ENCODE measurements at regions not wholly inside any gene's neighbourhood (a gene's known extent, or its start where the extent isn't known, plus 50 kb on each side); places are given as distances from the start of the nearest gene placed in this dataset.
"Not testable (repeated sequence)": the region's sequence is repeated elsewhere in the genome, so short reads cannot be mapped to it uniquely, and the experiment has no call there.

- TF ChIP-seq CTCF (IDR thresholded peaks at IDR 0.05; ENCODE audit: unreplicated experiment), result no peak
- Mint-ChIP-seq H3K27me3 (ENCODE audit: unreplicated experiment) (peaks cover 97% of the 10 kb centered on the region), H3K4me1 (ENCODE audit: low read depth, unreplicated experiment) (no peaks in the 10 kb centered on the region), H3K27ac (ENCODE audit: unreplicated experiment) (no peak overlapping the region), H3K4me3 (ENCODE audit: low read depth, unreplicated experiment) (no peak overlapping the region), H3K9me3 (ENCODE audit: low read depth, unreplicated experiment) (no peaks in the 10 kb centered on the region), H3K36me3 (ENCODE audit: insufficient read depth, unreplicated experiment) (no peaks in the 10 kb centered on the region)
- CTCF ChIA-PET, result no interaction called here
- intact Hi-C loops (cut with micrococcal nuclease; ENCODE audit: unreplicated experiment), result no loop called here
- no TSS peak for BruUV-seq (replicated peaks)
- DNase-seq, result no peak
These were observed 224.8 kb downstream of the RPLP1 start for GRCh38 chr15:69677403-69677802.

- no peak overlapping the region for H3K27ac Mint-ChIP-seq (ENCODE audit: unreplicated experiment)
- CTCF ChIA-PET, result no interaction called here
- DNase-seq, result no peak
- H3K36me3 Mint-ChIP-seq (ENCODE audit: insufficient read depth, unreplicated experiment), result no peaks in the 10 kb centered on the region
- no TSS peak for BruUV-seq (replicated peaks)
- no peak overlapping the region for H3K4me3 Mint-ChIP-seq (ENCODE audit: low read depth, unreplicated experiment)
- intact Hi-C loops (cut with micrococcal nuclease; ENCODE audit: unreplicated experiment), result no loop called here
- H3K9me3 Mint-ChIP-seq (ENCODE audit: low read depth, unreplicated experiment), result no peaks in the 10 kb centered on the region
- peaks cover 87% of the 10 kb centered on the region for H3K27me3 Mint-ChIP-seq (ENCODE audit: unreplicated experiment)
- no peak for TF ChIP-seq CTCF (IDR thresholded peaks at IDR 0.05; ENCODE audit: unreplicated experiment)
- no peaks in the 10 kb centered on the region for H3K4me1 Mint-ChIP-seq (ENCODE audit: low read depth, unreplicated experiment)
These were observed 227.1 kb downstream of the RPLP1 start for GRCh38 chr15:69679623-69680228.

- H3K4me3 Mint-ChIP-seq (ENCODE audit: low read depth, unreplicated experiment); BruUV-seq (replicated peaks); H3K36me3 Mint-ChIP-seq (ENCODE audit: insufficient read depth, unreplicated experiment); CTCF ChIA-PET; H3K4me1 Mint-ChIP-seq (ENCODE audit: low read depth, unreplicated experiment); DNase-seq; H3K27ac Mint-ChIP-seq (ENCODE audit: unreplicated experiment); intact Hi-C loops (cut with micrococcal nuclease; ENCODE audit: unreplicated experiment); H3K9me3 Mint-ChIP-seq (ENCODE audit: low read depth, unreplicated experiment): not testable (repeated sequence)
- peaks cover 77% of the 10 kb centered on the region for H3K27me3 Mint-ChIP-seq (ENCODE audit: unreplicated experiment)
These were observed 232.2 kb downstream of the RPLP1 start for GRCh38 chr15:69684823-69685222.

- Mint-ChIP-seq H3K9me3 (ENCODE audit: low read depth, unreplicated experiment) (no peaks in the 10 kb centered on the region), H3K4me3 (ENCODE audit: low read depth, unreplicated experiment) (no peak overlapping the region), H3K27me3 (ENCODE audit: unreplicated experiment) (peaks cover 77% of the 10 kb centered on the region), H3K4me1 (ENCODE audit: low read depth, unreplicated experiment) (no peaks in the 10 kb centered on the region), H3K36me3 (ENCODE audit: insufficient read depth, unreplicated experiment) (no peaks in the 10 kb centered on the region), H3K27ac (ENCODE audit: unreplicated experiment) (no peak overlapping the region)
- intact Hi-C loops (cut with micrococcal nuclease; ENCODE audit: unreplicated experiment), result no loop called here
- CTCF ChIA-PET, result no interaction called here
- BruUV-seq (replicated peaks), result no TSS peak
- TF ChIP-seq CTCF (IDR thresholded peaks at IDR 0.05; ENCODE audit: unreplicated experiment), result no peak
- no peak for DNase-seq
These were observed 233.2 kb downstream of the RPLP1 start for GRCh38 chr15:69685512-69686452.

GRCh38 chr15:69686626-69687025 lies 234.0 kb downstream of the RPLP1 start:
- Mint-ChIP-seq H3K4me3 (ENCODE audit: low read depth, unreplicated experiment) (no peak overlapping the region), H3K36me3 (ENCODE audit: insufficient read depth, unreplicated experiment) (no peaks in the 10 kb centered on the region), H3K27me3 (ENCODE audit: unreplicated experiment) (peaks cover 75% of the 10 kb centered on the region), H3K4me1 (ENCODE audit: low read depth, unreplicated experiment) (no peaks in the 10 kb centered on the region), H3K27ac (ENCODE audit: unreplicated experiment) (no peak overlapping the region), H3K9me3 (ENCODE audit: low read depth, unreplicated experiment) (no peaks in the 10 kb centered on the region)
- TF ChIP-seq CTCF (IDR thresholded peaks at IDR 0.05; ENCODE audit: unreplicated experiment), result no peak
- CTCF ChIA-PET, result interaction anchor here (0.8 kb wide), 1 partner anchor 108 kb away, joined by 3 read pairs; no protein-coding TSS in a partner anchor
- BruUV-seq (replicated peaks), result no TSS peak
- intact Hi-C loops (cut with micrococcal nuclease; ENCODE audit: unreplicated experiment), result no loop called here
- no peak for DNase-seq

Data from Calu3 (cell line).